Calu3 (cell line): ENCODE measurements at regions not wholly inside any gene's neighbourhood (a gene's known extent, or its start where the extent isn't known, plus 50 kb on each side); places are given as distances from the start of the nearest gene placed in this dataset.

ENCODE experiments used
- BruUV-seq: library from RNA; stranded (reverse); fragments of 400-500 nt; replicated peaks from 2 replicates; lab custom pipeline; 2021; lab: Mats Ljungman, UMichigan
- CTCF ChIA-PET: fragments of 300-600 bp; sonication (Branson Sonifier 250); formaldehyde crosslinking; loops from one replicate; lab custom pipeline; 2022; ENCODE audit warnings: antibody characterized with exemption; lab: Charles Lee
- DNase-seq: peaks from one replicate; pipeline ENCODE4 v3.0.0; 2022
- H3K27ac Mint-ChIP-seq: one replicate; pipeline ENCODE4 v1.8.0; 2022; ENCODE audit warnings: mixed read lengths; ENCODE audit not compliant: unreplicated experiment
- H3K27me3 Mint-ChIP-seq: one replicate; pipeline ENCODE4 v1.8.0; 2022; ENCODE audit warnings: mixed read lengths; ENCODE audit not compliant: unreplicated experiment
- H3K36me3 Mint-ChIP-seq: one replicate; pipeline ENCODE4 v1.8.0; 2022; ENCODE audit warnings: mild to moderate bottlenecking, moderate library complexity, mixed read lengths; ENCODE audit not compliant: insufficient read depth, unreplicated experiment
- H3K4me1 Mint-ChIP-seq: one replicate; pipeline ENCODE4 v1.8.0; 2022; ENCODE audit warnings: mild to moderate bottlenecking, low read depth, mixed read lengths; ENCODE audit not compliant: unreplicated experiment
- H3K4me3 Mint-ChIP-seq: one replicate; pipeline ENCODE4 v1.8.0; 2022; ENCODE audit warnings: mild to moderate bottlenecking, low read depth, moderate library complexity, mixed read lengths; ENCODE audit not compliant: unreplicated experiment
- H3K9me3 Mint-ChIP-seq: one replicate; pipeline ENCODE4 v1.8.0; 2022; ENCODE audit warnings: low read depth, mixed read lengths; ENCODE audit not compliant: unreplicated experiment
- CTCF ChIP-seq: fragments of 200-600 bp; IDR thresholded peaks from one replicate; pipeline ENCODE4 v1.8.0; 2022; ENCODE audit warnings: antibody characterized with exemption; ENCODE audit not compliant: unreplicated experiment
- intact Hi-C: fragments of 100-400 bp; cut with micrococcal nuclease; formaldehyde crosslinking; loops from one replicate; pipeline ENCODE4 v1.10.0; 2022; ENCODE audit not compliant: unreplicated experiment

DNA sequence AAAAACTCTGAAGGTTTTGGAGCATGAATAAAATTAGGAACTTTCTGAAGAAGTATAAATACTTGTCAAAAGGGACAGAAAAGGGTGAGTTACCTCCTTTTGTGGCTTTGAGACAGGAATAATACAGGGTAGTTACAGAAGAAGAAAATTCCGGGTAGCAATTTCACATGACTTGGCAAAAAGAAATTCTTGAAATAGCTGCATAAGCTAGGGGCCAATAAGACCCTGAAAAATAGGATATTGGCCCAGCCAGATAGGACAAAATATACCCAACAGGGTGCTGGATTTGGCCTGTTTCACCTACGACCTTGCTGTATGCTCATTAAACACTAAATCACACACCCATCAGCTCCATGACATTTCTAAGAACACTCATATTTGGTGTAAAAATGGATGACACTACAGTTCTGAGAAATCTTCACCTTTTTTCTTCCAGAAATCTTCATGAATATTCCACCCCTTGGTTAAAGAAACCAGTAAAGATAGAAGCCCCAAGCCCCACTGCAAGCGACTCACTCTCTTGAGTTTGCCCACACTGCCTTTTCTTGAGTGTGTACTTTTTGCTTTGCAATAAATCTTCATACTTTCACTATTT is 362.7 kb downstream of the SEMA3D start:
- no peaks in the 10 kb centered on the region for H3K27me3 Mint-ChIP-seq
- H3K4me3 Mint-ChIP-seq = no peak overlapping the region
- intact Hi-C loops = no loop called here
- H3K27ac Mint-ChIP-seq = no peak overlapping the region
- H3K36me3 Mint-ChIP-seq = no peaks in the 10 kb centered on the region
- H3K4me1 Mint-ChIP-seq = no peaks in the 10 kb centered on the region
- DNase-seq = no peak
- H3K9me3 Mint-ChIP-seq = no peaks in the 10 kb centered on the region
- CTCF ChIA-PET = no interaction called here
- BruUV-seq = no TSS peak
- TF ChIP-seq CTCF = no peak

- BruUV-seq = no TSS peak
- CTCF ChIA-PET = no interaction called here
- H3K4me1 Mint-ChIP-seq = no peaks in the 10 kb centered on the region
- no peak overlapping the region for H3K4me3 Mint-ChIP-seq
- no peak for TF ChIP-seq CTCF
- intact Hi-C loops = no loop called here
- DNase-seq = no peak
- no peaks in the 10 kb centered on the region for H3K36me3 Mint-ChIP-seq
- no peaks in the 10 kb centered on the region for H3K9me3 Mint-ChIP-seq
- no peaks in the 10 kb centered on the region for H3K27me3 Mint-ChIP-seq
- H3K27ac Mint-ChIP-seq = no peak overlapping the region
These were observed 363.3 kb downstream of the SEMA3D start for GRCh38 chr7:84823530-84823929.

GRCh38 chr7:84822941-84823510 is 363.8 kb downstream of the SEMA3D start:
- Mint-ChIP-seq H3K4me1 (no peaks in the 10 kb centered on the region), H3K27ac (no peak overlapping the region), H3K9me3 (no peaks in the 10 kb centered on the region), H3K27me3 (no peaks in the 10 kb centered on the region), H3K4me3 (no peak overlapping the region), H3K36me3 (no peaks in the 10 kb centered on the region)
- TF ChIP-seq CTCF = no peak
- CTCF ChIA-PET = no interaction called here
- no TSS peak for BruUV-seq
- no peak for DNase-seq
- intact Hi-C loops = no loop called here

- Mint-ChIP-seq H3K27ac (no peak overlapping the region), H3K27me3 (no peaks in the 10 kb centered on the region), H3K9me3 (no peaks in the 10 kb centered on the region), H3K4me3 (no peak overlapping the region), H3K4me1 (no peaks in the 10 kb centered on the region), H3K36me3 (no peaks in the 10 kb centered on the region)
- CTCF ChIA-PET = no interaction called here
- intact Hi-C loops = no loop called here
- no TSS peak for BruUV-seq
- no peak for TF ChIP-seq CTCF
- no peak for DNase-seq
These were observed 365.0 kb downstream of the SEMA3D start for GRCh38 chr7:84821671-84822534.
